ENCODE measurements at regions not wholly inside any gene's neighbourhood (a gene's known extent, or its start where the extent isn't known, plus 50 kb on each side); places are given as distances from the start of the nearest gene placed in this dataset.

DNA sequence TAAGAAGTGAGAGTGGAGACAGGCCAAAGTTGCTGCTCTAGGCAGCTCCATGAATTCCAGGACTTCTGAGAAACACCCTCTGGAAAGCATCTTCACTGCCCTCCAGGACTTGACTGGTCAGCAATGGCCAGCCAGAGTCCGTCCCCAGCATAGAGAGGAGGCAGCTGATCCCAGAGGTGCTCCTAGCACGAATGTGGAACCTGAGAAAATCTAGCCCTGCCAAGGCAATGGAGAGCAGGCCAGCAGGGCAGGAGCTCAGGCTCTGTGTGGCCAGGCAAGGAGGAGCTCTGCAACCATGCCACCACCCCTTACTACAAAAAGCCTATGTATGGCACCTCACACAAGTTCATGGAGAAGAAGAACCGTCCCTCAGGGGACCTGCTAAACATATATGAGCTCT lies 56.1 kb upstream of the SPTLC1 start:
- TF ChIP-seq, protein P1, sequence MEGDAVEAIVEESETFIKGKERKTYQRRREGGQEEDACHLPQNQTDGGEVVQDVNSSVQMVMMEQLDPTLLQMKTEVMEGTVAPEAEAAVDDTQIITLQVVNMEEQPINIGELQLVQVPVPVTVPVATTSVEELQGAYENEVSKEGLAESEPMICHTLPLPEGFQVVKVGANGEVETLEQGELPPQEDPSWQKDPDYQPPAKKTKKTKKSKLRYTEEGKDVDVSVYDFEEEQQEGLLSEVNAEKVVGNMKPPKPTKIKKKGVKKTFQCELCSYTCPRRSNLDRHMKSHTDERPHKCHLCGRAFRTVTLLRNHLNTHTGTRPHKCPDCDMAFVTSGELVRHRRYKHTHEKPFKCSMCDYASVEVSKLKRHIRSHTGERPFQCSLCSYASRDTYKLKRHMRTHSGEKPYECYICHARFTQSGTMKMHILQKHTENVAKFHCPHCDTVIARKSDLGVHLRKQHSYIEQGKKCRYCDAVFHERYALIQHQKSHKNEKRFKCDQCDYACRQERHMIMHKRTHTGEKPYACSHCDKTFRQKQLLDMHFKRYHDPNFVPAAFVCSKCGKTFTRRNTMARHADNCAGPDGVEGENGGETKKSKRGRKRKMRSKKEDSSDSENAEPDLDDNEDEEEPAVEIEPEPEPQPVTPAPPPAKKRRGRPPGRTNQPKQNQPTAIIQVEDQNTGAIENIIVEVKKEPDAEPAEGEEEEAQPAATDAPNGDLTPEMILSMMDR (IDR thresholded peaks at IDR 0.05; ENCODE audit: borderline replicate concordance, insufficient read depth, low read depth, low read length): no peak
- no peak overlapping the region for H3K4me3 ChIP-seq (ENCODE audit: low read depth, low read length)

DNA sequence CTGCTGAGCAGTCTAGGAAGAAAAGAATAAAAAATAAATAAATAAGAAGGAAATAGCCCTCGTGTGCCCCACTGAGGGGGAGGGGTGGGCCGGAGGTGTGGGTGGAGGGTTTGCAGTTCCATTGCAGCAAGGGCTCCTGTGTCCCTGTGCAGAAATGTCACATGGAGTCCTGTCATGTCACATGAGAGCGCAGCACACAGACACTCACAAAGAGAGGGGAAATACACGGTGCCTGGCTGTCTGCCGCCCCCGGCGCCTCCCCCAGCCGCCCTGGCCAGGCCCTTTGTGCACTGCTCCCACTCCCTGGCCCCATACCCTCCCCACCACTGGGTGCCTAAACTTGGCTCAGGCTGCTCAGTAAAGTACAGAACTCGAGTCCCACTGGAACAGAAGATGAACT lies 55.6 kb upstream of the SPTLC1 start:
- TF ChIP-seq, protein P1 (IDR thresholded peaks at IDR 0.05; ENCODE audit: borderline replicate concordance, insufficient read depth, low read depth, low read length): no peak

DNA sequence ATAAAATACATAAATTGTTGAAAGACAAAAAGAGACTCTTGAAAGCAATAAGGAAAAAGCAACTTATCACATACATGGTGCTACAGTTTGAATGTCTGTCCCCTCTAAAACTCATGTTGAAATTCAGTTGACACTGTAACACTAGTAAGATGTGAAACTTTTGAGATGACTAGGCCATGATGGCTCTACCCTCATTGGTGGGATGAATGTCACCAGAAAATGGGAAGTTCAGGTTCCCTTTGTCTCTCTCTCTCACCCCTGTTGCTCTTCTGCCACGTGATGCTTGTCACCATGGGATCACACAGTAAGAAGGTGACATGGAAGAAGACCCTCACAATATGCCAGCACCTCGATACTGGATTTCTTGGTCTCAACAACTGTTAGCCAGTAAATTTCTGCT lies 50.3 kb upstream of the SPTLC1 start:
- H3K4me3 ChIP-seq (ENCODE audit: low read depth, low read length): no peak overlapping the region
- TF ChIP-seq, protein P1 (IDR thresholded peaks at IDR 0.05; ENCODE audit: borderline replicate concordance, insufficient read depth, low read depth, low read length): no peak

More for the DNA sequence above, 55.6 kb upstream of the SPTLC1 start:
- no peak overlapping the region for H3K4me3 ChIP-seq (ENCODE audit: low read depth, low read length)

All from GM12875 (cell line).